ENCODE measurements at regions not wholly inside any gene's neighbourhood (a gene's known extent, or its start where the extent isn't known, plus 50 kb on each side); places are given as distances from the start of the nearest gene placed in this dataset.
"Not testable (repeated sequence)": the region's sequence is repeated elsewhere in the genome, so short reads cannot be mapped to it uniquely, and the experiment has no call there.

DNA sequence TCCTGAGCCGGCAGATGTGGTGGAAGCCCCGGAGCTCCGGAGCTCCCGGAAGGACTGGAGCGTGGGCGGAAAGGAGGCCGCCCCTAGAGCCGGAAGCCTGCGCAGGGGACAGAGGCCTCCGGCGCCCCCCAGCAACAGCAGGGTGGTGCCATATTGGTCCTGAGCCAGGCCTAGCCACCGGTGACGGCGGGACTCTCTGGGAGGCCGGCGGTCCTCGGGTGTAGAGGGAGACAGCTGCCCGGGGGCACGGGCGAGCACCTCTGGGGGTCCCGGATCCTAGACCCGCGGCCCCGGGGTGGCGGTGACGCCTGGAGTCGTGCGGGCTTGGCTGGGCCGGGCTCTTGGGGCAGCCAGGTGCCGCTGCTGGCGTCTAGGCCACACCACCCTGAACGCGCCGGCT is 1472.2 kb downstream of the FOXD4L5 start:
- DNase-seq (ENCODE audit: low read depth in 3 of 3), result not testable (repeated sequence)

DNA sequence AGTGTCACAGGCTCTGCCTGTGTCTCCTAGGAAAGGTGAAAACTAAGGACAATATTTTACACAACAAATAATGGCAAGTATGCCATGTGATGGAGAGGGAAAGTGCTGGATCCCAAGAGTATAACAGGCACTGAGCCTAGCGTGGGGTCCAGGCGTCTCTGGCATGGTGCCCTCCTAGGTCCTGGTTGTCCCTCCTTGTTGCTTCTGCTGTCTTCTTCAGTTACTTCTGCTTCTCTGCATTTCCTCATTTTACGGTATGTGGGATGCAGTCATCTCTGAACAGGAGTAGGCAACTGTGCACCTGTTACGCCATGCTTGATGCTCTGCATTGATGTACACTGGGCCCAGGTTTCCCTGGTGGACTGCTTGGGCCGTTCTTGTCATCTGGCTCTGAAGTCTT is 1480.8 kb downstream of the FOXD4L5 start:
- DNase-seq (ENCODE audit: low read depth in 3 of 3), result not testable (repeated sequence)

- DNase-seq (ENCODE audit: low read depth in 3 of 3), result not testable (repeated sequence)
Observed at GRCh38 chr9:63794081-63794685, 1490.8 kb downstream of the FOXD4L5 start.

DNA sequence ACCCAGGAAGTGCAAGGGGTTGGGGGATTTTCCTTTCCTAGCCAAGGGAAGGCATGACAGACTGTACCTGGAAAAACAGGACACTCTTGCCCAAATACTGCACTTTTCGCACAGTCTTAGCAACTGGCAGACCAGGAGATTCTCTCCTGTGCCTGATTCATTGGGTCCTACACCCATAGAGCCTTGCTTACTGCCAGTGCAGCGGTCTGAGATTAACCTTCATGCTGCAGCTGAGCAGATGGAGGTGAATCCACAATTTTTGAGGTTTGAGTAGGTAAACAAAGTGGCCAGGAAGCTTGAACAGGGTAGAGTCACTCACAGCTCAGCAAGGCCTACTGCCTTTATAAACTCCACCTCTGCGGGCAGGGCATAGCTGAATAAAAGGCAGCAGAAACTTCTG is 1497.6 kb downstream of the FOXD4L5 start:
- not testable (repeated sequence) for DNase-seq (ENCODE audit: low read depth in 3 of 3)

DNA sequence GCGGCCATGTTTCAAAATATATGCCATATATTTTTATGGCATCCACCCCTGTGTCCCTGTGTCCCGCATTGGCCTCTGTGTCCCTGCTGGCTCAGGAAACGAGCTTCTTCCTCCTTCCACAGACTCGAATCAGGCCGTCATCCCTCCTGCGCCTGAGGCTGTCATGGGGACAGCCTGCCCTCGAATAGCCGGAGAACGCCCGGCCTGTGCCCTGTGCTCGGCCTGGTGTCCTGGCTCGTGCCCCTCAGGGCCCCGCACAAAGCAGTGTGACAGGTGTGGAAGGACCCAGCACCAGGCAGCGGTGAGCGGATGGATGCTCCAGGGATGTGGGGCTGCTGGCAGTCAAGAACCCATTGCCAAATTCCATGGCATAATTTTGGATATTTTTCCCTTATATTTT is 1500.0 kb downstream of the FOXD4L5 start:
- DNase-seq (ENCODE audit: low read depth in 3 of 3), result not testable (repeated sequence)

DNA sequence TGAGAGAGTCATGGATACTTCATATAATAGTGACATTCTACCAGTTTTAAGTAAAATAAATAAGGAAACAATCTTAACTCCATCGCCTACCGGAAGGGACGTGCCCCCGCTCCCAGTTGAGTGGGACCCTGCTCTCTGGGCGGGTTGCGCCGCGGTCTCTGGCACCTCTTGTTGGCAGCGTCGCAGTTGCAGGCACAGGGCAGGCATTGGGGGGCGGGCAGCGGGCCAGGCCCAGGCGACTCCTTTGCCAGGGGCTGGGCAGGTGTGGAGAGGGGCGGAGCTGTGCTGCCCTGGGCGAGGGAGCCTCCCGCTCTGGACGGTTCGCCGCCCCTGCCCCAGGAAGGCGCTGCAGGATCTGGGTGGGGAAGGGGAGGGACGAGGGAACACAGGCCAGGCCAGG is 1500.6 kb downstream of the FOXD4L5 start:
- not testable (repeated sequence) for DNase-seq (ENCODE audit: low read depth in 3 of 3)

DNA sequence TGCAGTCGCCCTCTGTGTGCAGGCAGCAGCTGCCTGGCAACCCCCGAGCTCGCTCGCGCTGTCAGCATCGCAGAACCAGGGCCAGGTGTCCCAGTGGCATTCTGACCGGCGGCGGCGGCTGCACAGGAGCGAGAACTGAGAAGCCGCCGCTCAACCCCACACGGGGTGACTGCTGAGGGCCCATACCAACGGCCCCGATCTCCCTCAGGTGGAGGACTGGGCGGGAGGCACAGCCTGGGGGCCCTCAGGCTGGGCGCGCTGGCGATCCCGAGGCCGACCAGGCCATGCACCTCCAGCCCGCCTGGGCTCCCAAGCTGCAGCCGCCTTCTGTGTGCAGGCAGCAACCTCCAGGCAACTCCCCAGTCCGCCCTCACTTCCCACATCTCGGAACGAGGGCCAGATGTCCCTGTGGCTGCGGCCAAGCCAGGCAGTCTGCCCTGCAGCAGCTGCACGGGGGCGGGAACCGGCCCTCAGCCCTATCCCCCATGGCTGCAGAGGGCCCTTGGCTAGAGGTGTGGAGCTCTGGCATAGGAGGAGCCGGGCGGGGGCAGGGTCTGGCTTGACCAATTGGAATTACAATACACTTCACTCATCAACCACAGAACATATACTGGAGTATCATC is 1503.1 kb downstream of the FOXD4L5 start:
- DNase-seq (ENCODE audit: low read depth in 3 of 3), result not testable (repeated sequence)

DNA sequence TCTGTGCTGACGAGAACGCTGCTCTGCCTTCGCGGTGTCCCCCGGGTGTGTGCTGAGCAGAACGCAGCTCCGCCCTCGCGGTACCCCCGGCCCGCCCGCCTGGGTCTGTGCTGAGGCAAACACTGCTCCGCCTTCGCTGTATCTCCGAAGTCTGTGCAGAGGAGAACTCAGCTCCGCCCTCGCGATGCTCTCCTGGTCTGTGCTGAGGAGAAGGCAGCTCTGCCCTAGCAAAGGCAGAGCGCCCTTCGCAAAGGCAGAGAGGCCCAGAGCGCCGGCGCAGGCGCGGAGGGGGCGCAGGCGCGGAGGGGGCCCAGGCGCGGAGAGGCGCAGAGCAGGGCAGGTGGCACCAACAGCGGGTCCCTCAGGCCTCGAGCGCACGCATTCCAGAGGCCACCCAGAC is 1503.6 kb downstream of the FOXD4L5 start:
- DNase-seq (ENCODE audit: low read depth in 3 of 3), result not testable (repeated sequence)

- DNase-seq (ENCODE audit: low read depth in 3 of 3), result not testable (repeated sequence)
Observed at GRCh38 chr9:63776220-63776619, 1508.8 kb downstream of the FOXD4L5 start.

DNA sequence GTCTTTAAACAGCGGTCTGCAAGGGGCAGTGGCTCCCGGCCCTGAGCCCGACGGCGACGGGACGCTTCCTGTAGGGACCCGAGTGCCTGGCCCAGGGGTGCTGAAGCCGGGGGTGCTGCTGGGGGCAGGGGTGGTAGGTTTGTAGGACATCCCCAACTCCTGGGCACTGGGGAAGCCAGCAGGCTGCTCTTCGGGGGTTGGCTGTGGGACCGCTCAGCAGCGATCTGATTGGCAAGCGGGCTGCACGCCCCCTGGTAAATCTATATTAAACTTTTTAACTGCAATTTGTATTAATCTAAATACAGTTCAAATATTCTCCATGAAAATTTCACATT is 1510.0 kb downstream of the FOXD4L5 start:
- DNase-seq (ENCODE audit: low read depth in 3 of 3), result not testable (repeated sequence)

- DNase-seq (ENCODE audit: low read depth in 3 of 3), result not testable (repeated sequence)
Observed at GRCh38 chr9:63774369-63775091, 1510.5 kb downstream of the FOXD4L5 start.

- not testable (repeated sequence) for DNase-seq (ENCODE audit: low read depth in 3 of 3)
Observed at GRCh38 chr9:63762230-63762629, 1522.8 kb downstream of the FOXD4L5 start.

DNA sequence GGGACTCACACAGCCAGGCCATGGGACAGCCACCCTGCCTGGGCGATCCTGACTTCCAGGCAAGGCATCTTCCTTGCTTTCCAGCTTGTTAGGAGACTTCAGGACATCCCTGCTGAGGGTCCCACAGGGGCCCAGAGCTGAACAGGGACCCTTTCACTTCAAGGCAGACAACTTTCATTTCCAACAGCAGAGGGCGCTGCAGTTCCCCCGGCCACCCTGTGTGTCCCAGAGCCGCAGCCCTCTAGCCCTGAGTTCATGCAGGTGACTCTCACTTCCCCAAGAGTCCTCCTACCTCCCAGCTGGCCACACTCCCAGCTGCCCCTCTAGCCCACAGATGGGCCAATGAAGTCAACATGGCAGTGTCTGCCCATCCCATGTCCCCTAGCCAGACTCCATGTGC is 1556.0 kb downstream of the FOXD4L5 start:
- DNase-seq (ENCODE audit: low read depth in 3 of 3), result not testable (repeated sequence)

- no peak for DNase-seq (ENCODE audit: low read depth in 3 of 3)
Observed at GRCh38 chr9:63728287-63728686, 1556.7 kb downstream of the FOXD4L5 start.

DNA sequence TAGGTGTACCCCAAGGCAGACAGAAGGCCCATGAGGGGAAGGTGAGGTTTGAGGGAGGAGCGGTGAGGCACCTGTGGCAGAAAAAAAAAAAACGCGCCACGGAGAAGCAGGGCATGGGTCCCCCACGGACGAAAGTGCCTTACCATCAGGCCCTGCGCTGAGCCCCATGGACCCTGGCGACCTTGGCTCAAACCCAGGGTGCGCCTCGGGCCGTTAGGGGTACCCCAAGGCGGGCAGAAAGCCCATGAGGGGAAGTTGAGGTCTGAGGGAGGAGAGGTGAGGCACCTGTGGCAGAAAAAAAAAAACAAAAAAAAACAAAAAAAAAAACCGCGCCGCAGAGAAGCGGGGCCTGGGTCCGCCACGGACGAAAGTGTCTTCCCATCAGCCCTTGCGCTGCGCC is 1576.7 kb downstream of the FOXD4L5 start:
- not testable (repeated sequence) for DNase-seq (ENCODE audit: low read depth in 3 of 3)

DNA sequence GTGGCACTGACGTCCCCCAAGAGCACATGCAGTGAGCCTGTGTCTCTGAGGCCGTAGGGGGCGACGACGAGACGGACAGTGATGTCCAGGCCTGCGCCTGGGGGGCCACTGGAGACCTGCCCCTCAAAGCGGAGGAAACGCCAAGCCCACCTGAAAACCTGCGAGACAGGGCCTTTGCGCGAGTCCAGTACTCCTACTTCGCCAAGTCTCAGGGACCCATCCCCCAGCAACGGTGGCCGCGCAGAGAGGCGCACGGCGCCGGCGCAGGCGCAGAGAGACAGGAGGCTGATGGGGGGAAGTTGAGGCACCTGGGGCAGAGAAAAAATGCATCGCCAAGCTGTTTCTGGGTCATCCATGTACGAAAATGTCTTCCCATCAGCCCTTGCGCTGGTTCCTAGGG is 1580.6 kb downstream of the FOXD4L5 start:
- DNase-seq (ENCODE audit: low read depth in 3 of 3), result not testable (repeated sequence)

GRCh38 chr9:63703670-63704069 is 1581.3 kb downstream of the FOXD4L5 start:
- peak in 1 of 3 experiments; percentile 2 for DNase-seq (ENCODE audit: low read depth in 3 of 3)

DNA sequence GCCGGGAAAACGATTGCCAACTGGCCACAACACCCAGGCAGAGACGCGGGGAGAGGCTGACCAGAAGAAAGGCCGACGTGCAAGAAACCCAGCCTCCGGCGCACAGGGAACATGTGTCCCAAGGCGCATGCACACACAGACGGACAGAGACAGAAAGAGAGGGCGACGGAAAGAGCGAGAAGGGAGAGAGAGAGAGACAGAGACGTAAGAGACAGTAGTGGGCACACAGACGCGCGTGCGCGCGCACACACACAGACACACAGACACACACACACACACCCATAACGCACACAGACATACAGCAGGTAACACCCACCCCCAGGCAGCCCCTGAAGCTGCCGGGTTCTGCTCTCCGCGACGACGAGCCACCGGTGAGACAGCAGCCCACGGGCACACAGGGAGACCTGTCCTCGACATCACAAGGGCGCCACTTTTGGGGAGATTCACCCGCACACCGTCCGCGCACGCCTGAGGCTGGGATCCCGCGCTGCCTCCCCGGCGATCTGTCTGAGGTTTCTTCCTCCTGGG is 1581.8 kb downstream of the FOXD4L5 start:
- DNase-seq (ENCODE audit: low read depth in 3 of 3), result not testable (repeated sequence)
